NCI-H1436 (cell line): ENCODE measurements at regions not wholly inside any gene's neighbourhood (a gene's known extent, or its start where the extent isn't known, plus 50 kb on each side); places are given as distances from the start of the nearest gene placed in this dataset.
A peak's percentile ranks its signal among the peaks of the same experiment; 100 is the strongest.

Experiments used
- DNase-seq: peaks from one replicate; lab custom pipeline; 2025; lab: John Stamatoyannopoulos, UW

GRCh38 chr2:2993172-2993692 lies 384.4 kb downstream of the EIPR1 start:
- DNase-seq, result no peak

- DNase-seq, result no peak
Measured at GRCh38 chr2:2992634-2993033, 385.0 kb downstream of the EIPR1 start.

GRCh38 chr2:2985020-2985419 lies 392.6 kb downstream of the EIPR1 start:
- DNase-seq, result no peak

GRCh38 chr2:2981000-2981399 lies 396.6 kb downstream of the EIPR1 start:
- no peak for DNase-seq

GRCh38 chr2:2974982-2975381 lies 402.6 kb downstream of the EIPR1 start:
- DNase-seq, result peak; percentile 44

GRCh38 chr2:2960441-2961133 lies 417.0 kb downstream of the EIPR1 start:
- no peak for DNase-seq

GRCh38 chr2:2950403-2950952 lies 427.1 kb downstream of the EIPR1 start:
- peak; percentile 23 for DNase-seq

GRCh38 chr2:2947406-2947805 lies 430.2 kb downstream of the EIPR1 start:
- no peak for DNase-seq

- DNase-seq, result no peak
Measured at GRCh38 chr2:2942906-2943305, 434.7 kb downstream of the EIPR1 start.

GRCh38 chr2:2942225-2942624 lies 435.4 kb downstream of the EIPR1 start:
- DNase-seq, result no peak

GRCh38 chr2:2941205-2941604 lies 436.4 kb downstream of the EIPR1 start:
- no peak for DNase-seq

- DNase-seq, result no peak
Measured at GRCh38 chr2:2940702-2941101, 436.9 kb downstream of the EIPR1 start.

- DNase-seq, result no peak
Measured at GRCh38 chr2:2940061-2940460, 437.6 kb downstream of the EIPR1 start.

- DNase-seq, result no peak
Measured at GRCh38 chr2:2939078-2939795, 438.4 kb downstream of the EIPR1 start.

- DNase-seq, result no peak
Measured at GRCh38 chr2:2938481-2938880, 439.1 kb downstream of the EIPR1 start.

- no peak for DNase-seq
Measured at GRCh38 chr2:2935445-2936149, 442.0 kb downstream of the EIPR1 start.

- DNase-seq, result no peak
Measured at GRCh38 chr2:2933426-2933825, 444.2 kb downstream of the EIPR1 start.

GRCh38 chr2:2932692-2933305 lies 444.8 kb downstream of the EIPR1 start:
- no peak for DNase-seq

GRCh38 chr2:2932189-2932588 lies 445.4 kb downstream of the EIPR1 start:
- no peak for DNase-seq

GRCh38 chr2:2931318-2932075 lies 446.1 kb downstream of the EIPR1 start:
- DNase-seq, result no peak

GRCh38 chr2:2930841-2931240 lies 446.8 kb downstream of the EIPR1 start:
- no peak for DNase-seq

- DNase-seq, result no peak
Measured at GRCh38 chr2:2926858-2927175, 450.8 kb downstream of the EIPR1 start.
